ENCODE measurements at regions not wholly inside any gene's neighbourhood (a gene's known extent, or its start where the extent isn't known, plus 50 kb on each side); places are given as distances from the start of the nearest gene placed in this dataset.
"Not testable (repeated sequence)": the region's sequence is repeated elsewhere in the genome, so short reads cannot be mapped to it uniquely, and the experiment has no call there.

DNA sequence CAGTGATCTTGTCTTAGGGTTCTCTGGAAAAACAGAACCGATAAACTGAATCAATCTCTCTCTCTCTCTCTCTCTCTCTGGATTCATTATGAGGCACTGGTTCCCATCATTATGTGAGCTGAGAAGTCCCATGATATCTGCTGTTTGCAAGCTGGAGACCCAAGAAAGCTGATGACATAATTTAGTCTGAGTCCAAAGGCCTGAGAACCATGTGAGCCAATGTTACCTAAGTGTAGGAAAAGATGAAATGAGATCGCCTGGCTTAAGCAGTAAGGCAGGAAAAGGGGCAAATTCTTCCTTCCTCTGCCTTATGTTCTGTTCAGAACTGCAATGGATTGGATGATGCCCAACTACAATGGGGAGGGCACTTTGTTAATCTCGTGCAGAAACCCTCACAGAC, 207.4 kb downstream of the RBM46 start:
- H3K9ac ChIP-seq (ENCODE audit: control insufficient read depth, extremely low read depth, insufficient read depth, low read length), result no peak overlapping the region

DNA sequence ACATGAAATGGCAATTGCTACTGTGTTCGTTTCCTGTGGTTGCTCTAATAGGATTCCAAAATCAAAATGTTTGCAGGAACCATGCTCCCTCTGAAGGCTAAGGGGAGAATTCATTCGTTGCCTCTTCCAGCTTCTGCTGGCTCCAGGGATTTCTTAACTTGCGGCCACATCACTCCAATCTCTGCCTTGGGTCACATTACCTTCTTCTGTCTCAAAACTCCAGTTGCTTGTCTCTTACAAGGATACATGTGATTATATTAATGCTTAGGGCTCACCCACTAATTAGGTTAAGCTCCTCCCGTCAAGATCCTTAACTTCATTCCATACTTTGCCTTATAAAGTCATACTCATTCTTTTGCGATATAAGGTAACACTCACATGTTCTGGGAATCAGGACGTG, 208.4 kb downstream of the RBM46 start:
- FAIRE-seq, result no peak

More for the DNA sequence above, 207.4 kb downstream of the RBM46 start:
- H3K9me1 ChIP-seq (ENCODE audit: control insufficient read depth, extremely low read depth, insufficient read depth, low read length), result no peaks in the 10 kb centered on the region
- dilution Hi-C loops (cut with MboI; ENCODE audit: extremely low pct_ligation_motif_present, low sequenced_read_pairs), result no loop called here
- H3K4me3 ChIP-seq (ENCODE audit: control insufficient read depth in 2 of 3, extremely low read depth in 1 of 3, insufficient read depth in 2 of 3, low read depth in 1 of 3, low read length in 3 of 3), result no peak overlapping the region
- no peaks in the 10 kb centered on the region for H3K36me3 ChIP-seq (ENCODE audit: control insufficient read depth in 2 of 2, extremely low read depth in 1 of 2, insufficient read depth in 2 of 2, low read length in 2 of 2)
- no peaks in the 10 kb centered on the region for H3K4me1 ChIP-seq (ENCODE audit: control insufficient read depth, extremely low read depth, insufficient read depth, low read length)
- H3K27ac ChIP-seq (ENCODE audit: control insufficient read depth, insufficient read depth, low read length), result no peak overlapping the region
- H4K20me1 ChIP-seq (ENCODE audit: control insufficient read depth, extremely low read depth, insufficient read depth, low read length), result no peaks in the 10 kb centered on the region
- no peaks in the 10 kb centered on the region for H3K79me2 ChIP-seq (ENCODE audit: control insufficient read depth, insufficient read depth, low read length)
- TF ChIP-seq, protein P1, sequence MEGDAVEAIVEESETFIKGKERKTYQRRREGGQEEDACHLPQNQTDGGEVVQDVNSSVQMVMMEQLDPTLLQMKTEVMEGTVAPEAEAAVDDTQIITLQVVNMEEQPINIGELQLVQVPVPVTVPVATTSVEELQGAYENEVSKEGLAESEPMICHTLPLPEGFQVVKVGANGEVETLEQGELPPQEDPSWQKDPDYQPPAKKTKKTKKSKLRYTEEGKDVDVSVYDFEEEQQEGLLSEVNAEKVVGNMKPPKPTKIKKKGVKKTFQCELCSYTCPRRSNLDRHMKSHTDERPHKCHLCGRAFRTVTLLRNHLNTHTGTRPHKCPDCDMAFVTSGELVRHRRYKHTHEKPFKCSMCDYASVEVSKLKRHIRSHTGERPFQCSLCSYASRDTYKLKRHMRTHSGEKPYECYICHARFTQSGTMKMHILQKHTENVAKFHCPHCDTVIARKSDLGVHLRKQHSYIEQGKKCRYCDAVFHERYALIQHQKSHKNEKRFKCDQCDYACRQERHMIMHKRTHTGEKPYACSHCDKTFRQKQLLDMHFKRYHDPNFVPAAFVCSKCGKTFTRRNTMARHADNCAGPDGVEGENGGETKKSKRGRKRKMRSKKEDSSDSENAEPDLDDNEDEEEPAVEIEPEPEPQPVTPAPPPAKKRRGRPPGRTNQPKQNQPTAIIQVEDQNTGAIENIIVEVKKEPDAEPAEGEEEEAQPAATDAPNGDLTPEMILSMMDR (optimal IDR thresholded peaks at IDR 0.05 in 1 of 3, IDR thresholded peaks at IDR 0.05 in 1 of 3, conservative IDR thresholded peaks at IDR 0.05 in 1 of 3; ENCODE audit: extremely low read depth in 1 of 3, insufficient read depth in 2 of 3, low read length in 3 of 3), result no peak
- TF ChIP-seq EZH2 (IDR thresholded peaks at IDR 0.05; ENCODE audit: low read length), result no peak
- no peak overlapping the region for H3K4me2 ChIP-seq (ENCODE audit: control insufficient read depth, extremely low read depth, insufficient read depth, low read depth, low read length)
- DNase-seq (ENCODE audit: low read depth, low spot score), result no peak
- no peak overlapping the region for H2AFZ ChIP-seq (ENCODE audit: control insufficient read depth, low read length)
- FAIRE-seq, result no peak
- no peaks in the 10 kb centered on the region for H3K9me3 ChIP-seq (ENCODE audit: control insufficient read depth, low read depth, low read length)
- no peaks in the 10 kb centered on the region for H3K27me3 ChIP-seq (ENCODE audit: control insufficient read depth, extremely low read depth, insufficient read depth, low read length)

DNA sequence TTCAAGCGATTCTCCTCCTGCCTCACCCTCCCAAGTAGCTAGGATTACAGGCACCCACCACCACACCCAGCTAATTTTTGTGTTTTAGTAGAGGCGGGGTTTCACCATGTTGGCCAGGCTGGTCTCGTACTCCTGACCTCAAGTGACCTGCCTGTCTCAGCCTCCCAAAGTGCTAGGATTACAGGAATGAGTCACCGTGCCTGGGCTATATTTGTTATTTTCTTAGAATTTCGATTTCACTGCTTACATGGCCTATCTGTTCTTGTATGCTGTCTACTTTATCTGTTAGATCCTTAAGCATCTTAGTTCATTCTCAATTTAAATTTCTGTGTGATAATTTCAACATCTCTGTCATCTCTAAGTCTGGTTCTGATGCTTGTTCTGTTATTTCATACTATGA, 210.6 kb upstream of the NPY2R start:
- H3K4me2 ChIP-seq (ENCODE audit: control insufficient read depth, extremely low read depth, insufficient read depth, low read depth, low read length); H4K20me1 ChIP-seq (ENCODE audit: control insufficient read depth, extremely low read depth, insufficient read depth, low read length); H3K79me2 ChIP-seq (ENCODE audit: control insufficient read depth, insufficient read depth, low read length); H3K9me3 ChIP-seq (ENCODE audit: control insufficient read depth, low read depth, low read length); H3K27me3 ChIP-seq (ENCODE audit: control insufficient read depth, extremely low read depth, insufficient read depth, low read length); dilution Hi-C loops (cut with MboI; ENCODE audit: extremely low pct_ligation_motif_present, low sequenced_read_pairs); H3K4me3 ChIP-seq (ENCODE audit: control insufficient read depth in 2 of 3, extremely low read depth in 1 of 3, insufficient read depth in 2 of 3, low read depth in 1 of 3, low read length in 3 of 3); H3K9ac ChIP-seq (ENCODE audit: control insufficient read depth, extremely low read depth, insufficient read depth, low read length); H3K27ac ChIP-seq (ENCODE audit: control insufficient read depth, insufficient read depth, low read length); H3K36me3 ChIP-seq (ENCODE audit: control insufficient read depth in 2 of 2, extremely low read depth in 1 of 2, insufficient read depth in 2 of 2, low read length in 2 of 2); DNase-seq (ENCODE audit: low read depth, low spot score); FAIRE-seq; H3K9me1 ChIP-seq (ENCODE audit: control insufficient read depth, extremely low read depth, insufficient read depth, low read length); H2AFZ ChIP-seq (ENCODE audit: control insufficient read depth, low read length); H3K4me1 ChIP-seq (ENCODE audit: control insufficient read depth, extremely low read depth, insufficient read depth, low read length): not testable (repeated sequence)

More for the DNA sequence above, 208.4 kb downstream of the RBM46 start:
- Histone ChIP-seq H3K4me1 (ENCODE audit: control insufficient read depth, extremely low read depth, insufficient read depth, low read length) (no peaks in the 10 kb centered on the region), H3K4me3 (ENCODE audit: control insufficient read depth in 2 of 3, extremely low read depth in 1 of 3, insufficient read depth in 2 of 3, low read depth in 1 of 3, low read length in 3 of 3) (no peak overlapping the region), H3K9me1 (ENCODE audit: control insufficient read depth, extremely low read depth, insufficient read depth, low read length) (no peaks in the 10 kb centered on the region), H3K9me3 (ENCODE audit: control insufficient read depth, low read depth, low read length) (no peaks in the 10 kb centered on the region), H3K4me2 (ENCODE audit: control insufficient read depth, extremely low read depth, insufficient read depth, low read depth, low read length) (no peak overlapping the region), H3K79me2 (ENCODE audit: control insufficient read depth, insufficient read depth, low read length) (no peaks in the 10 kb centered on the region), H3K27me3 (ENCODE audit: control insufficient read depth, extremely low read depth, insufficient read depth, low read length) (no peaks in the 10 kb centered on the region), H3K36me3 (ENCODE audit: control insufficient read depth in 2 of 2, extremely low read depth in 1 of 2, insufficient read depth in 2 of 2, low read length in 2 of 2) (no peaks in the 10 kb centered on the region), H2AFZ (ENCODE audit: control insufficient read depth, low read length) (no peak overlapping the region), H4K20me1 (ENCODE audit: control insufficient read depth, extremely low read depth, insufficient read depth, low read length) (no peaks in the 10 kb centered on the region), H3K9ac (ENCODE audit: control insufficient read depth, extremely low read depth, insufficient read depth, low read length) (no peak overlapping the region), H3K27ac (ENCODE audit: control insufficient read depth, insufficient read depth, low read length) (no peak overlapping the region)
- dilution Hi-C loops (cut with MboI; ENCODE audit: extremely low pct_ligation_motif_present, low sequenced_read_pairs), result no loop called here
- TF ChIP-seq EZH2 (IDR thresholded peaks at IDR 0.05; ENCODE audit: low read length), result no peak
- TF ChIP-seq, protein P1 (optimal IDR thresholded peaks at IDR 0.05 in 1 of 3, IDR thresholded peaks at IDR 0.05 in 1 of 3, conservative IDR thresholded peaks at IDR 0.05 in 1 of 3; ENCODE audit: extremely low read depth in 1 of 3, insufficient read depth in 2 of 3, low read length in 3 of 3), result no peak
- DNase-seq (ENCODE audit: low read depth, low spot score), result no peak
